ENCODE measurements at regions not wholly inside any gene's neighbourhood (a gene's known extent, or its start where the extent isn't known, plus 50 kb on each side); places are given as distances from the start of the nearest gene placed in this dataset.

GRCh38 chr5:5643481-5643880 lies 221.0 kb downstream of the ICE1 start:
- intact Hi-C loops (cut with DNase I): loop anchor here (10.0 kb wide), 1 partner anchor 149 kb away; no protein-coding TSS in a partner anchor
- WGBS, 2 donors: 81 to 83% methylated on average over 4 of the region's 4 CpGs
- Histone ChIP-seq H3K27me3 (no peaks in the 10 kb centered on the region), H3K36me3 (no peaks in the 10 kb centered on the region), H3K4me3 (no peak overlapping the region), H3K4me1 (peaks cover 0 to 26% (median 16%) of the 10 kb centered on the region in 4 donors), H3K27ac (no peak overlapping the region), H3K9me3 (no peaks in the 10 kb centered on the region)
- TF ChIP-seq EP300 (IDR thresholded peaks at IDR 0.05): no peak
- TF ChIP-seq POLR2A (IDR thresholded peaks at IDR 0.05): no peak
- TF ChIP-seq, protein P1, sequence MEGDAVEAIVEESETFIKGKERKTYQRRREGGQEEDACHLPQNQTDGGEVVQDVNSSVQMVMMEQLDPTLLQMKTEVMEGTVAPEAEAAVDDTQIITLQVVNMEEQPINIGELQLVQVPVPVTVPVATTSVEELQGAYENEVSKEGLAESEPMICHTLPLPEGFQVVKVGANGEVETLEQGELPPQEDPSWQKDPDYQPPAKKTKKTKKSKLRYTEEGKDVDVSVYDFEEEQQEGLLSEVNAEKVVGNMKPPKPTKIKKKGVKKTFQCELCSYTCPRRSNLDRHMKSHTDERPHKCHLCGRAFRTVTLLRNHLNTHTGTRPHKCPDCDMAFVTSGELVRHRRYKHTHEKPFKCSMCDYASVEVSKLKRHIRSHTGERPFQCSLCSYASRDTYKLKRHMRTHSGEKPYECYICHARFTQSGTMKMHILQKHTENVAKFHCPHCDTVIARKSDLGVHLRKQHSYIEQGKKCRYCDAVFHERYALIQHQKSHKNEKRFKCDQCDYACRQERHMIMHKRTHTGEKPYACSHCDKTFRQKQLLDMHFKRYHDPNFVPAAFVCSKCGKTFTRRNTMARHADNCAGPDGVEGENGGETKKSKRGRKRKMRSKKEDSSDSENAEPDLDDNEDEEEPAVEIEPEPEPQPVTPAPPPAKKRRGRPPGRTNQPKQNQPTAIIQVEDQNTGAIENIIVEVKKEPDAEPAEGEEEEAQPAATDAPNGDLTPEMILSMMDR (IDR thresholded peaks at IDR 0.05): no peak
- no peak for TF ChIP-seq POLR2AphosphoS5 (IDR thresholded peaks at IDR 0.05)
- no peak for DNase-seq

GRCh38 chr5:5638211-5638610 lies 215.7 kb downstream of the ICE1 start:
- DNase-seq: no peak
- Histone ChIP-seq H3K9me3 (no peaks in the 10 kb centered on the region), H3K27ac (peak overlapping the region; percentile 58 to 86 (median 76)), H3K27me3 (no peaks in the 10 kb centered on the region), H3K4me3 (no peak overlapping the region), H3K36me3 (no peaks in the 10 kb centered on the region), H3K4me1 (peaks cover 0 to 34% (median 27%) of the 10 kb centered on the region in 4 donors)
- 74 to 78% methylated on average over 4 of the region's 4 CpGs for WGBS, 2 donors
- TF ChIP-seq POLR2A (IDR thresholded peaks at IDR 0.05) (no peak), POLR2AphosphoS5 (IDR thresholded peaks at IDR 0.05) (peak in 1 of 4 donors; percentile 40), EP300 (IDR thresholded peaks at IDR 0.05) (peak in 1 of 4 donors; percentile 74)
- TF ChIP-seq, protein P1 (IDR thresholded peaks at IDR 0.05): no peak
- intact Hi-C loops (cut with DNase I): no loop called here

DNA sequence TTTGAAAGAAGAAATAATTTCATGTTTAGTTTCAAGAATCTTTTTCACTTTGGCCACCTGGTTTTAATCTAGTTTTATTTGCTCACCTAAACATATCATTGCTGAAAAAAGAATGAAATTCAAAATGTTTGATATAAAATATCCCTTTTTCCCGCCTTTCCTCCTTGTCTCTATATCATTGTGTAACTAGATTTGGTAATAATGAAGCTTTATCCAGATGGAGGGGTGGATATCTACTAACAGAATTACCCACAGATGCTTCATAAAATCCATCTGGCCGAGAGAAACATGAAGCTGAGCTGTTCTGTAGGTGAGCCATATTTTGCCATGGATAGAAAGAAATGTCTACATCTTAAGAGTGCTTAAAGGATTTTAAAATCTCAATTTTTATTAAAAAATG lies 214.7 kb downstream of the ICE1 start:
- DNase-seq: no peak
- H3K9me3 ChIP-seq: no peaks in the 10 kb centered on the region
- no peak overlapping the region for H3K4me3 ChIP-seq
- intact Hi-C loops (cut with DNase I): no loop called here
- peaks cover 0 to 34% (median 27%) of the 10 kb centered on the region in 4 donors for H3K4me1 ChIP-seq
- H3K36me3 ChIP-seq: no peaks in the 10 kb centered on the region
- TF ChIP-seq POLR2AphosphoS5 (IDR thresholded peaks at IDR 0.05) (no peak), EP300 (IDR thresholded peaks at IDR 0.05) (no peak), POLR2A (IDR thresholded peaks at IDR 0.05) (no peak)
- TF ChIP-seq, protein P1 (IDR thresholded peaks at IDR 0.05): no peak
- H3K27ac ChIP-seq: peak overlapping the region in 3 of 4 donors; percentile 69 to 86 (median 84)
- no peaks in the 10 kb centered on the region for H3K27me3 ChIP-seq
- 18 to 36% methylated on average over 2 of the region's 2 CpGs for WGBS, 2 donors

DNA sequence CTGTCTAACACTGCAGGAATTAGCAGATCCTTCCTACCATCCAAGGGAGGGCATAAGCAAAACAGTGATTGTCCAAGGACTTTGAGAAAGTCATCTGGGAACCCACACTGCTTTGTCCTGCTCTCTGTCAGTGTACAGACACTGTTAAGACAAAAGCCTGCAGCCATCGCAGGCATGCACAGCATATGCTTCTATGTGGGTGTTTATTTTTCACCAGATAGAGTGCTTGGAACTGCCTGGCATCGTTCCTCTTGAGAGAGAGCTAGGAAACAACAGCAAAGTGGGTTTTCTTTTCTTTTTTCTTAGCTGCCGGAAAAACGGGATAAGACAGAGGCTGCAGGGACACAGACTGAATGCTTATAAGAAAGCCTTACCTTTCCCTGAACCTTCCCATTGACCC lies 212.3 kb downstream of the ICE1 start:
- Histone ChIP-seq H3K4me3 (no peak overlapping the region), H3K4me1 (peaks cover 0 to 34% (median 27%) of the 10 kb centered on the region in 4 donors), H3K27me3 (no peaks in the 10 kb centered on the region), H3K27ac (peak overlapping the region in 2 of 4 donors; percentile 21 to 54), H3K36me3 (no peaks in the 10 kb centered on the region), H3K9me3 (no peaks in the 10 kb centered on the region)
- DNase-seq: no peak
- intact Hi-C loops (cut with DNase I): no loop called here
- TF ChIP-seq, protein P1 (IDR thresholded peaks at IDR 0.05): no peak
- TF ChIP-seq POLR2AphosphoS5 (IDR thresholded peaks at IDR 0.05) (peak in 3 of 4 donors; percentile 34 to 44 (median 43)), POLR2A (IDR thresholded peaks at IDR 0.05) (no peak), EP300 (IDR thresholded peaks at IDR 0.05) (no peak)
- WGBS, 2 donors: 72 to 73% methylated on average over 4 of the region's 4 CpGs

DNA sequence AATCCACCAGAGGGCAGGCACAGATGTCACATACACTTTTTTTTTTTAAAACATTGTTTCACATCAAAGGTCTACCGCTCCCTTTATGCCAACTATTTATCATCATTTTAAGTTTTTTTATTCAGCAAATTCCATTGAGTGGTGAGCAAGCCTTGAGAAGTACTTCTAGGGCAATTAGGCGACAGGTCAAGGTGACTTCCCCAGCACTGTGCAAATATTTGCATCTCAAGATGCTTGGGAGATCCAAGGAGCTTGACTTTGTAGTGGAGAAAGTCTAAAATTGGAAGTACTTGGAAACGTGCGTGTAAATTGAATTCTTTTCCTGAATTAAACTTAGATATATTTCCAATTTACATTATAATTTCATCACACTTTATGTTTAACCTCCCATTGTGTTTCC lies 211.1 kb downstream of the ICE1 start:
- H3K27me3 ChIP-seq: no peaks in the 10 kb centered on the region
- 56 to 76% methylated on average over 4 of the region's 4 CpGs for WGBS, 2 donors
- peaks cover 0 to 30% (median 25%) of the 10 kb centered on the region in 4 donors for H3K4me1 ChIP-seq
- no peaks in the 10 kb centered on the region for H3K36me3 ChIP-seq
- DNase-seq: no peak
- no peaks in the 10 kb centered on the region for H3K9me3 ChIP-seq
- intact Hi-C loops (cut with DNase I): no loop called here
- no peak overlapping the region for H3K27ac ChIP-seq
- H3K4me3 ChIP-seq: no peak overlapping the region
- TF ChIP-seq, protein P1 (IDR thresholded peaks at IDR 0.05): no peak
- TF ChIP-seq POLR2A (IDR thresholded peaks at IDR 0.05) (no peak), POLR2AphosphoS5 (IDR thresholded peaks at IDR 0.05) (no peak), EP300 (IDR thresholded peaks at IDR 0.05) (no peak)

Measured in sigmoid colon (tissue), 6 donors.